T-helper 9 cell (primary cell): ENCODE measurements at regions not wholly inside any gene's neighbourhood (a gene's known extent, or its start where the extent isn't known, plus 50 kb on each side); places are given as distances from the start of the nearest gene placed in this dataset.
A peak's percentile ranks its signal among the peaks of the same experiment; 100 is the strongest.
"Not testable (repeated sequence)": the region's sequence is repeated elsewhere in the genome, so short reads cannot be mapped to it uniquely, and the experiment has no call there.

Source experiments
- DNase-seq: peaks from one replicate; pipeline ENCODE4 v3.0.0-alpha.2; 2020

- DNase-seq = no peak
Measured at GRCh38 chr12:9334041-9334692, 126.0 kb upstream of the PZP start.

DNA sequence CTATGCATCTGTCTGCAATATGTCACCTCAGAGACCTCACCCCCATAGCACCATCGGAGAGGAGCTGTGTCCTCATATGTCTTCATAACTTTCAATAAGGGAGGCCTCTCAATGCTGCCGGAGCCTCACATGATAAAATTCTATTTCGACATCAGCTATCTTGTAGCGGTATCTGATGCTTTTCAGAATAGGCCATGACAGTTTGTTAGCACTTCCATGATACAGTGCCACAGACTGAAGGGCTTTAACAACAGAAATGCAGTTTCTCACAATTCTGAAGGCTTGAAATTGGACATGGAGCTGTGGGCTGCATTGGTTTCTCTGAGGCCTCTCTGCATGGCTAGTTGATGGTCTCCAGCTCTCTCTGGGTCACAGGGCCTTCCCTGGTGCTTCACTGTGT is 125.0 kb upstream of the PZP start:
- DNase-seq = no peak

- no peak for DNase-seq
Measured at GRCh38 chr12:9332564-9332963, 124.4 kb upstream of the PZP start.

- peak; percentile 61 for DNase-seq
Measured at GRCh38 chr12:9331218-9331626, 123.0 kb upstream of the PZP start.

GRCh38 chr12:9329019-9329418 is 120.8 kb upstream of the PZP start:
- no peak for DNase-seq

- no peak for DNase-seq
Measured at GRCh38 chr12:9328065-9328464, 119.9 kb upstream of the PZP start.

- DNase-seq = no peak
Measured at GRCh38 chr12:9327320-9327719, 119.1 kb upstream of the PZP start.

DNA sequence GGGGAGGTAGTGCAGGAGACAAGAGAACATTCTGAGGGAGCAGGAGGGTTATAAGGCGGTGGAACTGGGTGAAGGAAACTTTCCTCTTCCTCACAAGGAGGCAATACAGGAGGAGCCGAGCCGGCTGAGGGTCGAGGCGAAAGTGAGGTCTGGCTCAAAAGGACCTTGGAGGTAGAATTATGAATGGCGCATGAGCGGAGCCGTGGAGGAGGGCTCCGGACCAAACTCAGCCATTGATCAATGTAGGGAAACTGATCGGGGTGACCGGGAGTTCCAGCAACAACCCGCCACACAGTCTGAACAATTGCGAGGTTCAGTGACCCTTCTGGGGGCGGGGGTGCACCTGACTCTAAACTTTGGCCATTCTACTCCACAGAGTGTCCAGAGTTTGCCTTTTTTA is 118.7 kb upstream of the PZP start:
- DNase-seq = not testable (repeated sequence)

DNA sequence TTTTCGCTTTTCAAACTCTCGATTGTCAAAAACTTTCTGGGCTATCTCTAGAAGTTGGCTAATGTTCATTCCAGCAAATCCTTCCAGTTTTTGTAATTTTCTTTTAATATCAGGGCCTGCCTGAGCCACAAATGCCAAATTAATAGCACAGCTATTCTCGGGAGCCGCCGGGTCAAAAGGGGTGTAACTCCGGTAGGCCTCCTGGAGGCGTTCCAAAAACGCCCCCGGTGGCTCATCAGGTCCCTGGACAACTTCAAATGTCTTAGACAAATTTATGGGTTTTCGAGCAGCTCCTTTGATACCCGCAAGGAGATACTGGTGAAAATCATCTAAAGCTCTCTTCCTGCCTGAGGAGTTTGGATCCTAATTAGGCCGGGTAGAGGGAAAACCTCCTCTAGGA is 117.9 kb upstream of the PZP start:
- no peak for DNase-seq

DNA sequence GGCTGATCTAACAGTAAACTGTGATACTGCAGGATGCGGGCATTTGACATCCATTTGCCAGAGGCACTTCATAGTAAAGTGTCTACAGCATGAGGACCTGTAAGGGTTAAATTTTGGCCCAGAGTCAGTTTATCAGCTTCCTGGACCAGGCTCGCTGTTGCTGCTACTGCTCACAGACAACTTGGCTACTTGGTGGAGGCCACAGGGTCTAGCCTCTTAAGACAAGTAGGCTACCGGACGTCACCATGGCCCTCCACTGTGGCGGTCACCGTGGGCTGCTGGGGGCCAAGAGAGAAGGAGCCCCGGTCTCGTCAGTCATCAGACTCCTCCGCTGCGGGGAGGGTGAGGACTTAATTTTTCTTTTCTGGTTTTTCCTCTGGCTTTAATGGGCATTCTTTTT is 117.3 kb upstream of the PZP start:
- DNase-seq = no peak

- no peak for DNase-seq
Measured at GRCh38 chr12:9324782-9325181, 116.6 kb upstream of the PZP start.

GRCh38 chr12:9323144-9323681 is 115.0 kb upstream of the PZP start:
- no peak for DNase-seq

GRCh38 chr12:9319842-9320173 is 111.6 kb upstream of the PZP start:
- no peak for DNase-seq

DNA sequence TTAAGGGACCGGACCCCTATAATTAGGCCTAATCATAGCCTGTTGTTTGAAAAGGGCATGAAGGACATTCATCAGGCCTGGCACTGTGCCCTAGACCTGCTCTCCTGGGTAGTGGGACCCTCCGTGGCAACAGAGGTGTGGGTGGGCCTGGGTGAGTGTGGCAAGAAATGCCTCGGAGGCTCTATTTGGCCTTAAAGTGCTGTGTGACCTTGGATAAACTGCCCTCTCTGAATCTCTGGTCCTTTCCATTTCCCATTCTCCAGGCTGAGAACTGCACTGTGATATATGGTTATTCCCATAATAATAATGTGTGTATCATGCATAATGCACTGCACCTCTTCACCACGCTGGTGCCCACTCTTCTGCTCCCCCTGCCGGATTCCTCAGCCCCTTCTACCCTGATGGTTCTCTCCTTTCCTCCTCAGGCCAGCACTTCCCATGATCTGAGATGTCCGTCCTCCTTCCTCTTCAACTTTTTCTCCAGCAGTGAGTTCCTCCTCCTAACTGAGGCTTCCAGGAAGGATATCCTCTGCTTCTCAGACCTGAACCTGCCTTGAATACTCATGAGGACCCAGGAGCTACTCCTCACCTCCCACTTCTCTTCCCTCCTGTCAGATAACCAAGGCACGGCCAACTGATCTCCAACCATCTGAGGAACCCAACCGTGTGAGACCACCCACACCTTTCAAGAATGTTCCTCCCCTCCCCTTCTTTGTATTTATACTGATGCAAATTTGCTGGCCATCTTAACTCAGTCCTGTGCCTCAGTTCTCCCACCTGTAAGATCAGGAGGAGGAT is 111.0 kb upstream of the PZP start:
- DNase-seq = no peak

DNA sequence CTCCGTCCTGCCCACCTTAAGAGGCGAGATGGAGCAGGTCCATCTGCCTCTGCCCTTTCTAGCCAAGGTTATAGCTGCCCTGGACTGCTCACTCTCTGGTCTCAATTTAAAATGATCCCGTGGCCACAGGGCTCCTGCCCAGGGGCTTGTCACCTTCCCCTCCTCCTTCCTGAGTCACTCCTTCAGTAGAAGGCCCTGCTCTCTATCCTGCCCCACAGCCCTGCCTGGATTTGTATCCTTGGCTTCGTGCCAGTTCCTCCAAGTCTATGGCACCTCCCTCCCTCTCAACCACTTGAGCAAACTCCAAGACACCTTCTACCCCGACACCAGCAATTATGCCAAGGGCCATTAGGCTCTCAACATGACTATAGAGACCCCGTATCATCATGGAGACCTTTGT is 105.3 kb upstream of the PZP start:
- not testable (repeated sequence) for DNase-seq

GRCh38 chr12:9312406-9313392 is 104.5 kb upstream of the PZP start:
- DNase-seq = not testable (repeated sequence)

DNA sequence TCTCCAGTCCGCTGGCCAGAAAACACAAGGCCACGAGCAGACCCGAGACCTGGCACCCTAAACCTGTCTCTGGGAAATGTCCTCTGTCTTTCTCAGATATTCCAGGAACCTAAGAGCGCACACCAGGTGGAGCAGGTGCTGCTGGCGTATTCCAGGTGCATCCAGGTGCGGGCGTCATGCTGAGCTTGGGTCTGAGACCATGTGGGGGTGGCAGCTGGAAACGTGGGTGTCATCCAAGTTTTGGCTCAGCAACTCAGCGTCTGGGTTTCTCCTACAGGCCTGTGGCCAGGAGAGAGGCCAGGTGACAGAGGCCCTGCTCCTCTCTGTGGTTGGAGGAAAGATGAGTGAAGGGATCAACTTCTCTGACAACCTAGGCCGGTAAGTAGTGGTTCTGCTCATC is 103.3 kb upstream of the PZP start:
- not testable (repeated sequence) for DNase-seq

GRCh38 chr12:9310645-9311044 is 102.5 kb upstream of the PZP start:
- DNase-seq = not testable (repeated sequence)

- not testable (repeated sequence) for DNase-seq
Measured at GRCh38 chr12:9309749-9310148, 101.6 kb upstream of the PZP start.

- DNase-seq = not testable (repeated sequence)
Measured at GRCh38 chr12:9308745-9309144, 100.5 kb upstream of the PZP start.

GRCh38 chr12:9308163-9308562 is 100.0 kb upstream of the PZP start:
- not testable (repeated sequence) for DNase-seq

DNA sequence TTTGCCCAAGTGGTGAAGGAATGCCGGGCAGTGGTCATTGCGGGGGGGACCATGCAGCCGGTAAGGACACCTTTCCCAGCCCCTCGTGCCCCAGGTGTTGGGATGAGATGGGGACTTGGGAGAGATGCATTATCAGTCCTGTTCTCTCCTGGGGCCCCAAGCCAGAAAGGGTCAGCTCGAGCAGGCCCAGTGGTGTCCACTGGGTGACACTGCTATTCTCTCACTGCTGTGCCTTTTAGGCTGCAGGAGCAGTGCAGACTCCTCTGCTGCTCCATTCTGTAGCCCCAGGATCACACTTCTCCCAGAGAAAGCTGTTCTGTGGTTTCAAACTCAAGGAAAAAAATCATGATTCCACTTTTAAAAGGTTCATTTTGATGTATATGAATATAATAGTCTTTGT is 99.1 kb upstream of the PZP start:
- DNase-seq = not testable (repeated sequence)

DNA sequence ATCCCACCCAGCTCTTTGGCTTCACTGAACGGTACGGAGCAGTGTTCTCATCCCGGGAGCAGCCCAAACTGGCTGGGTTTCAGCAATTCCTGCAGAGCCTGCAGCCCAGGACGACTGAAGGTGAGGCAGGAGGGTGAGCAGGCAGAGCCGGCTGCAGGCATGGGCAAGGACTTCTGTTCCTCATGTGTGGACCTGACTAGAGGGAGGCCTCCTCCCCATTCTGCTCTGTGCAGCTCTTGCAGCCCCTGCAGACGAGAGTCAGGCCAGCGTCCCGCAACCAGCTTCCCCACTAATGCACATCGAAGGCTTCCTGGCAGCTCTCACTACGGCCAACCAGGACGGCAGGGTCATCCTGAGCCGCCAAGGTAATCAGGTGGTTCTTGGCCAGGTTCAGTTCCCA is 97.8 kb upstream of the PZP start:
- DNase-seq = not testable (repeated sequence)
